HUES64 (cell line): ENCODE measurements at regions not wholly inside any gene's neighbourhood (a gene's known extent, or its start where the extent isn't known, plus 50 kb on each side); places are given as distances from the start of the nearest gene placed in this dataset.

Source experiments
- H3K27ac ChIP-seq: 2 replicates; pipeline ENCODE4 v1.7.0; 2013; ENCODE audit warnings: low read depth, low read length, inconsistent platforms
- H3K27me3 ChIP-seq: 2 replicates; pipeline ENCODE4 v1.6.1; 2013; ENCODE audit warnings: mild to moderate bottlenecking, low read length; ENCODE audit not compliant: insufficient read depth
- H3K36me3 ChIP-seq: 2 replicates; pipeline ENCODE4 v1.6.1; 2013; ENCODE audit warnings: mild to moderate bottlenecking, low read length; ENCODE audit not compliant: insufficient read depth
- H3K4me1 ChIP-seq: 2 replicates; pipeline ENCODE4 v1.6.1; 2013; ENCODE audit warnings: mild to moderate bottlenecking, low read length, moderate library complexity; ENCODE audit not compliant: insufficient read depth
- H3K4me3 ChIP-seq: 2 replicates; pipeline ENCODE4 v1.5.1; 2013; ENCODE audit warnings: mild to moderate bottlenecking, low read length, moderate library complexity
- H3K9ac ChIP-seq: 2 replicates; pipeline ENCODE4 v1.6.1; 2013; ENCODE audit warnings: mild to moderate bottlenecking, low read depth, low read length
- H3K9me3 ChIP-seq: 2 replicates; pipeline ENCODE4 v1.6.1; 2013; ENCODE audit warnings: low read depth, low read length; ENCODE audit not compliant: insufficient read depth
- WGBS: fragments of 150-250, 120-280 bp; methylation state at CpG from one replicate; pipeline ENCODE4 v1.1.7; 2013; ENCODE audit warnings: missing lambda C conversion rate; 5-methylcytosine and 5-hydroxymethylcytosine counted together

DNA sequence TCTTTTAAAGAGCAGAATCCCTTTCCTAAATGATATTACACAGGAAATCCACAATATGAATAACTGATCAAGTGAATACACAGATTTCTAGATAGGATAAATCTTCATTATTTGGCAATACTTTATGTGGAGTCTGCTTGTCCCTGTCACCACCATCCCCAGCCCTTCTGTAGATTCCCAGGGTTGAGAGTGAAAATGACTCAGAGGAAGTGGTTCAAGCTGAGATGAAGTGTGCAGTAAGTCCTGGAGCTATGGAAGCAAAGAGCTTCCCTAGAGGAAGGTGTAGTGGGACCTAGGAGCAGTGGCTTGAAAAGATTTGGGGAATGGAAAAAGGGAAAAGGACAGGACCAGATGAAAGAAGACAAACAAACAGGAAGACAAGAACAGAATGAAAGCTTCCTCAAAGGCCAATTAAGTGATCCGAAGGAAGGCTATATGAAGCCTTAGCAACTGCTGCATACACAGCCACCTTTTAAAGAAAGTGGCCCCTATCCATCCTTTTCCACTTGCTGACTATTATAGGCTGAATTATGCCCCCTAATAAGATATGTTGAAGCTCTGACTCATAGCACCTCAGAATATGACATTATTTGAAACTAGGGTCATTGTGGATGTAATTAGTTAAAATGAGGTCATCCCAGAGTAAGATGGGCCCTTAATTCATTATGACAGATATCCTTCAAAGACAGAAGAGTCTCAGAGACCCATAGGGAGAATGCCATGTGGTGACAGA is 96.5 kb upstream of the CAMK1G start:
- H3K4me1 ChIP-seq: no peaks in the 10 kb centered on the region
- H3K27me3 ChIP-seq: no peaks in the 10 kb centered on the region
- no peak overlapping the region for H3K4me3 ChIP-seq
- H3K36me3 ChIP-seq: no peaks in the 10 kb centered on the region
- no peaks in the 10 kb centered on the region for H3K9me3 ChIP-seq
- H3K27ac ChIP-seq: no peak overlapping the region
- 97% methylated on average over 1 of the region's 1 CpG for WGBS
- H3K9ac ChIP-seq: no peak overlapping the region

DNA sequence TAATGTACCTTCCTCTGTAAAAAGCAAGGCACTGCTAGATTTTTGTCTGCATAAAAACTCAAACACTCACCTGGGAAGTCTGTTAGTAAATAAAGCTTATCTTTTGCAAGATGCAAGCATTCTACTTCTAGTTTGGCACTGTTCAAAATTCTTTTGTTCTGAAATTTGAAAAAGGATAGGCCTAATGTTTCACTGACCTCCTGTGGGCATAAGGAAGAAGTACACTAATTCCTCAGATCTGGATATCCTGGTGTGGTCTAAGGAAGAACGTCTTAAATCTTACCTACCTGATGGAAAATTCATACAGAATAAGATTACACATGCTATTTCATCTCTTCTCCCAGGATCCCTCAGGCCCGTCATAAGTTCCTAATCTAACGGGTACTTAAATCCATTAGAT is 93.5 kb upstream of the CAMK1G start:
- Histone ChIP-seq H3K9me3 (peaks cover 1% of the 10 kb centered on the region; the same call in 1 of the 2 replicates), H3K4me1 (no peaks in the 10 kb centered on the region), H3K27ac (no peak overlapping the region), H3K9ac (no peak overlapping the region), H3K36me3 (no peaks in the 10 kb centered on the region), H3K4me3 (no peak overlapping the region), H3K27me3 (no peaks in the 10 kb centered on the region)
- WGBS: 78% methylated on average over 3 of the region's 3 CpGs

DNA sequence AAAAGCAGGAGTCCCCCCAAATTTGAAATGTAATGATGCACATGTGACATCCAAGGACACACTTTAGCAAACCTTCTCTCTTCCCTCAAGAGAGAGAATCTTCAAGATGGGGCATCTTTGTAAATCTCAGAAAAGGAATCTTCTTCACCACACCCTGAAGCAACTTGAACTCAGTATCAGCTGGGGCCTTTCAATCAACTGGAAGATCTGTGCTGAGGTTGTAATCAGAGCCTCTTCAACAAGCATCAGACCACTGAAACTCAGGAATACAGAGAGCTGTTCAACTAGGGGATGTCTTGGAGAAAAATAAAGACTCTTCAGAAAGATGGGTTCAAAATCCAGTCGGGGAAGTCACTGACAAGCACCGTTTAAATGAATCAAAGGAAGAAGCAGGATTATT is 92.5 kb upstream of the CAMK1G start:
- Histone ChIP-seq H3K36me3 (no peaks in the 10 kb centered on the region), H3K9me3 (peaks cover 11% of the 10 kb centered on the region; the same call in 1 of the 2 replicates), H3K27me3 (no peaks in the 10 kb centered on the region), H3K4me3 (no peak overlapping the region), H3K9ac (no peak overlapping the region), H3K27ac (no peak overlapping the region), H3K4me1 (no peaks in the 10 kb centered on the region)
- WGBS: 94% methylated on average over 2 of the region's 2 CpGs

DNA sequence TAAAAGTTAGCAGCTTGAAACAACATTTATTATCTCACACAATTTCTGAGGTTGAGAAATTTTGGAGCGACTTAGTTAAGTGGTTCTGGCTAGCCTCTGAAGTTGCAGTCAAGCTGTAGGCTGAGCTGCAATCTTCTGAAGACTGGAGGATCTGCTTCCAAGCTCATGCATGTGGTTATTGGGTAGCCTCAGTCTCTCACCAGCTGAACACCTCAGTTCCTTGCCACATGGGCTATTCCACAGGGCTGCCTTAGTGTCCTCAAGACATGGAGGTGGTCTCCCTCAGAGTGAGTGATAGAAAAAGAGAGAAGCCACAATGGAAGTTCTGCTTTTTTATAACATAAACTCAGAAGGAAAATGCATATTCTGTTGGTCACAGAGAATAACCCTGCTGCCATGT is 92.0 kb upstream of the CAMK1G start:
- Histone ChIP-seq H3K27ac (no peak overlapping the region), H3K9me3 (peaks cover 12% of the 10 kb centered on the region; the same call in 1 of the 2 replicates), H3K36me3 (no peaks in the 10 kb centered on the region), H3K4me1 (no peaks in the 10 kb centered on the region), H3K9ac (no peak overlapping the region), H3K4me3 (no peak overlapping the region), H3K27me3 (no peaks in the 10 kb centered on the region)
- WGBS: 88% methylated on average over 1 of the region's 1 CpG

DNA sequence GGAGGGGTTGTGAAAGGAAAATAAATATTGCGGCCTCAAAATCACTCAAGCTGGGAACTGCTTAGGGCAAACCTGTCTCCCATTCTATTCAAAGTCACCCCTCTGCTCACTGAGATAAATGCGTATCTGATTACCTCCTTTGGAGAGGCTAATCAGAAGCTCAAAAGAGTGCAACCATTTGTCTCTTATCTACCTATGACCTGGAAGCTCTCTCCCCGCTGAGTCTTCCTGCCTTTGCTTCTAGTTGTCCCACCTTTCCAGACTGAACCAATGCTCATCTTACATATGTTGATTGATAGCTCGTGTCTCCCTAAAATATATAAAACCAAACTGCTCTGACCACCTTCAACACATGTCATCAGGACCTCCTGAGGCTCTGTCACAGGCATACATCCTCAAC is 91.6 kb upstream of the CAMK1G start:
- H3K4me3 ChIP-seq: no peak overlapping the region
- H3K36me3 ChIP-seq: no peaks in the 10 kb centered on the region
- H3K9ac ChIP-seq: no peak overlapping the region
- no peaks in the 10 kb centered on the region for H3K27me3 ChIP-seq
- no peaks in the 10 kb centered on the region for H3K4me1 ChIP-seq
- no peak overlapping the region for H3K27ac ChIP-seq
- peaks cover 12% of the 10 kb centered on the region; the same call in 1 of the 2 replicates for H3K9me3 ChIP-seq
- 79% methylated on average over 4 of the region's 4 CpGs for WGBS

- H3K4me1 ChIP-seq: no peaks in the 10 kb centered on the region
- H3K27me3 ChIP-seq: no peaks in the 10 kb centered on the region
- no peak overlapping the region for H3K27ac ChIP-seq
- H3K36me3 ChIP-seq: no peaks in the 10 kb centered on the region
- no peak overlapping the region for H3K4me3 ChIP-seq
- peaks cover 12% of the 10 kb centered on the region; the same call in 1 of the 2 replicates for H3K9me3 ChIP-seq
- H3K9ac ChIP-seq: no peak overlapping the region
Measured at GRCh38 chr1:209493559-209493958, 90.0 kb upstream of the CAMK1G start.

GRCh38 chr1:209497729-209498128 is 85.8 kb upstream of the CAMK1G start:
- Histone ChIP-seq H3K36me3 (no peaks in the 10 kb centered on the region), H3K4me3 (no peak overlapping the region), H3K27ac (no peak overlapping the region), H3K27me3 (no peaks in the 10 kb centered on the region), H3K4me1 (no peaks in the 10 kb centered on the region), H3K9me3 (peaks cover 12% of the 10 kb centered on the region; the same call in 1 of the 2 replicates), H3K9ac (no peak overlapping the region)
- 91% methylated on average over 1 of the region's 1 CpG for WGBS

DNA sequence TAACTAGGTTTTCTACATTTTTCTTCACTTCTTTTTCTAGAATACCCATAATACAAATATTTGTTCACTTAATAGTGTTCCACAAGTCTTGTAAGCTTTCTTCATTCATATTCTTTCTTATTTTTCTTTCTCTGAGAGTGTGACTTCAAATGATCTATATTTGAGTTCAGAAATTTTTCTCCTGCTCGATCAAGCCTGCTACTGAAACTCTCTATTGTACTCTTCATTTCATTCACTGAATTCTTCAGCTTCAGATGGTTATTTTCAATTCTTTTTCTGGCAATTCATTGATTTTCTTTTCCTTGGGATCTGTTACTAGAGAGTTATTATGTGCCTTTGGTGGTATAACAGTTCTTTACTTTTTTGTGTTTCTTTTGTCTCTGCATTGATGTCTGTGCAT is 82.5 kb upstream of the CAMK1G start:
- WGBS: 96% methylated on average over 1 of the region's 1 CpG
- Histone ChIP-seq H3K4me1 (no peaks in the 10 kb centered on the region), H3K4me3 (no peak overlapping the region), H3K27ac (no peak overlapping the region), H3K9me3 (peaks cover 2% of the 10 kb centered on the region; the same call in 1 of the 2 replicates), H3K36me3 (no peaks in the 10 kb centered on the region), H3K27me3 (no peaks in the 10 kb centered on the region), H3K9ac (no peak overlapping the region)

GRCh38 chr1:209503196-209503595 is 80.3 kb upstream of the CAMK1G start:
- no peaks in the 10 kb centered on the region for H3K27me3 ChIP-seq
- H3K4me3 ChIP-seq: no peak overlapping the region
- H3K4me1 ChIP-seq: no peaks in the 10 kb centered on the region
- H3K36me3 ChIP-seq: no peaks in the 10 kb centered on the region
- H3K9ac ChIP-seq: no peak overlapping the region
- H3K9me3 ChIP-seq: no peaks in the 10 kb centered on the region; the same call in 1 of the 2 replicates
- no CpG with 5 or more reads among the region's 1 CpG for WGBS
- no peak overlapping the region for H3K27ac ChIP-seq

- Histone ChIP-seq H3K4me1 (no peaks in the 10 kb centered on the region), H3K27ac (no peak overlapping the region)
- 96% methylated on average over 1 of the region's 1 CpG for WGBS
Measured at GRCh38 chr1:209504571-209504970, 78.9 kb upstream of the CAMK1G start.

GRCh38 chr1:209505044-209505443 is 78.5 kb upstream of the CAMK1G start:
- H3K36me3 ChIP-seq: no peaks in the 10 kb centered on the region
- no peaks in the 10 kb centered on the region for H3K27me3 ChIP-seq
- H3K27ac ChIP-seq: no peak overlapping the region
- H3K9me3 ChIP-seq: no peaks in the 10 kb centered on the region; the same call in 1 of the 2 replicates
- H3K4me1 ChIP-seq: no peaks in the 10 kb centered on the region
- H3K9ac ChIP-seq: no peak overlapping the region
- WGBS: 87% methylated on average over 1 of the region's 1 CpG
- no peak overlapping the region for H3K4me3 ChIP-seq

More at GRCh38 chr1:209504571-209504970, 78.9 kb upstream of the CAMK1G start:
- H3K27me3 ChIP-seq: no peaks in the 10 kb centered on the region
- no peak overlapping the region for H3K9ac ChIP-seq
- H3K4me3 ChIP-seq: no peak overlapping the region
- no peaks in the 10 kb centered on the region; the same call in 1 of the 2 replicates for H3K9me3 ChIP-seq
- no peaks in the 10 kb centered on the region for H3K36me3 ChIP-seq
